NCI-H1694 treated with DMSO at 0.1 percent for 48 hours (cell line): ENCODE measurements at regions not wholly inside any gene's neighbourhood (a gene's known extent, or its start where the extent isn't known, plus 50 kb on each side); places are given as distances from the start of the nearest gene placed in this dataset.

Experiments used
- DNase-seq: peaks from one replicate; lab custom pipeline; 2025; lab: John Stamatoyannopoulos, UW

GRCh38 chr5:99721506-99721905 lies 792.7 kb upstream of the CHD1 start:
- DNase-seq: no peak

GRCh38 chr5:99715921-99716320 lies 787.1 kb upstream of the CHD1 start:
- DNase-seq: no peak

GRCh38 chr5:99706160-99706559 lies 777.4 kb upstream of the CHD1 start:
- no peak for DNase-seq

- no peak for DNase-seq
These were observed 773.8 kb upstream of the CHD1 start for GRCh38 chr5:99702565-99702964.

GRCh38 chr5:99694884-99695283 lies 766.1 kb upstream of the CHD1 start:
- no peak for DNase-seq

GRCh38 chr5:99686538-99686937 lies 757.7 kb upstream of the CHD1 start:
- DNase-seq: no peak

GRCh38 chr5:99675974-99676373 lies 747.2 kb upstream of the CHD1 start:
- no peak for DNase-seq

GRCh38 chr5:99674101-99674500 lies 745.3 kb upstream of the CHD1 start:
- DNase-seq: no peak

- no peak for DNase-seq
These were observed 736.2 kb upstream of the CHD1 start for GRCh38 chr5:99664972-99665371.

GRCh38 chr5:99651298-99651697 lies 722.5 kb upstream of the CHD1 start:
- no peak for DNase-seq

GRCh38 chr5:99646011-99646647 lies 717.3 kb upstream of the CHD1 start:
- DNase-seq: no peak

GRCh38 chr5:99644822-99645221 lies 716.0 kb upstream of the CHD1 start:
- no peak for DNase-seq

- no peak for DNase-seq
These were observed 711.8 kb upstream of the CHD1 start for GRCh38 chr5:99640646-99641045.

- DNase-seq: no peak
These were observed 711.1 kb upstream of the CHD1 start for GRCh38 chr5:99639905-99640304.

GRCh38 chr5:99636663-99637062 lies 707.9 kb upstream of the CHD1 start:
- no peak for DNase-seq

GRCh38 chr5:99621772-99622681 lies 693.2 kb upstream of the CHD1 start:
- DNase-seq: no peak

- DNase-seq: no peak
These were observed 688.5 kb upstream of the CHD1 start for GRCh38 chr5:99617335-99617734.

GRCh38 chr5:99614888-99615287 lies 686.1 kb upstream of the CHD1 start:
- DNase-seq: no peak

- no peak for DNase-seq
These were observed 678.3 kb upstream of the CHD1 start for GRCh38 chr5:99607124-99607523.

GRCh38 chr5:99605904-99606303 lies 677.1 kb upstream of the CHD1 start:
- no peak for DNase-seq

GRCh38 chr5:99600952-99601351 lies 672.1 kb upstream of the CHD1 start:
- no peak for DNase-seq

- no peak for DNase-seq
These were observed 662.0 kb upstream of the CHD1 start for GRCh38 chr5:99590806-99591205.

- no peak for DNase-seq
These were observed 660.6 kb upstream of the CHD1 start for GRCh38 chr5:99589424-99589823.

- DNase-seq: no peak
These were observed 659.2 kb upstream of the CHD1 start for GRCh38 chr5:99587983-99588382.
